ENCODE measurements at regions not wholly inside any gene's neighbourhood (a gene's known extent, or its start where the extent isn't known, plus 50 kb on each side); places are given as distances from the start of the nearest gene placed in this dataset.

- H3K9me3 Mint-ChIP-seq = no peaks in the 10 kb centered on the region
- Histone ChIP-seq H3K4me3 (no peak overlapping the region), H3K9me2 (ENCODE audit: insufficient read depth) (no peaks in the 10 kb centered on the region), H3K27me3 (ENCODE audit: insufficient read depth) (no peaks in the 10 kb centered on the region), H3K27ac (ENCODE audit: low read depth) (no peak overlapping the region), H4K20me1 (replicated peaks; ENCODE audit: insufficient read depth) (no peaks in the 10 kb centered on the region), H2AFZ (no peak overlapping the region), H3K4me2 (no peak overlapping the region), H3K36me3 (ENCODE audit: insufficient read depth) (no peaks in the 10 kb centered on the region), H3F3A (replicated peaks; ENCODE audit: low read depth) (no peaks in the 10 kb centered on the region), H3K4me1 (ENCODE audit: insufficient read depth) (no peaks in the 10 kb centered on the region), H3K79me2 (replicated peaks; ENCODE audit: insufficient read depth) (no peaks in the 10 kb centered on the region)
- DNase-seq (ENCODE audit: low spot score) (no peak), ATAC-seq (no peak)
- H3K4me3 Mint-ChIP-seq = no peak overlapping the region
- no peak overlapping the region for H3K27ac Mint-ChIP-seq
- H3K4me1 Mint-ChIP-seq = no peaks in the 10 kb centered on the region
- TF ChIP-seq STAT1 (IDR thresholded peaks at IDR 0.05; ENCODE audit: unreplicated experiment) (no peak), ZNF331 (CRISPR knock-in tag; IDR thresholded peaks at IDR 0.05; ENCODE audit: low read depth) (no peak), ZNF114 (CRISPR knock-in tag; IDR thresholded peaks at IDR 0.05) (no peak), REST (IDR thresholded peaks at IDR 0.05; ENCODE audit: unreplicated experiment) (no peak), NANOG (IDR thresholded peaks at IDR 0.05; ENCODE audit: borderline replicate concordance) (no peak), ZNF462 (CRISPR knock-in tag; IDR thresholded peaks at IDR 0.05) (no peak), CTCF (conservative IDR thresholded peaks at IDR 0.05; ENCODE audit: low read depth in 2 of 2) (no peak), JUNB (IDR thresholded peaks at IDR 0.05; ENCODE audit: unreplicated experiment) (no peak), ETS1 (IDR thresholded peaks at IDR 0.05) (no peak), POLR2AphosphoS5 (IDR thresholded peaks at IDR 0.05; ENCODE audit: low read depth) (no peak), CREB1 (CRISPR knock-in tag; IDR thresholded peaks at IDR 0.05; ENCODE audit: low read depth) (no peak), EZH2phosphoT487 (IDR thresholded peaks at IDR 0.05; ENCODE audit: unreplicated experiment) (no peak), EZH2 (IDR thresholded peaks at IDR 0.05; ENCODE audit: low read depth, unreplicated experiment) (no peak)
- peaks cover 1% of the 10 kb centered on the region for H3K27me3 Mint-ChIP-seq (ENCODE audit: insufficient read depth, low read depth, poor library complexity)
- H3K36me3 Mint-ChIP-seq (ENCODE audit: low read depth) = no peaks in the 10 kb centered on the region
Observed at GRCh38 chr4:116590648-116591047, 494.7 kb downstream of the TRAM1L1 start.

Measured in GM23338 (cell line).